ENCODE measurements at regions not wholly inside any gene's neighbourhood (a gene's known extent, or its start where the extent isn't known, plus 50 kb on each side); places are given as distances from the start of the nearest gene placed in this dataset.

DNA sequence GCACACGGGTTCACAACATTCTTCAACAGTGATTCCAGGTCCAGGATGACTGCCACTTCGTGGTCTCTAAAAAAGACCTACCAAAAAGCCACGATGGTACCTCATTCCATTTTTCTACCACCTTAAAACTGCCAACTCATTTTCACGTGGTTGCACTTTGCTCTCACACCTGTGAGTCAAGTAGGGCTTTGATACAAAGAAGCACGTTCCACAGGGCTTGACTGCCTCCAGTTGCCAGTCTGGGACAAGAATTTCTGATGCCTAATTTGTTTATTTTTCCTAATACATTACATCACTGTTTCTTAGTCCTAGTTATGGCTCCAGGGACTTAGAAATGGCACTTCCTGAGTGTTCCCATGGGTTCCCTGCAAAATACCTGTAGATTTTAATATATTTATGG, 911.6 kb upstream of the EEF2KMT start:
- no peak overlapping the region for H3K27ac ChIP-seq (ENCODE audit: low read depth in 2 of 2, low read length in 2 of 2)
- H3K4me3 ChIP-seq (ENCODE audit: low read length in 3 of 3), result no peak overlapping the region
- H3K27me3 ChIP-seq (ENCODE audit: control insufficient read depth, insufficient read depth, low read length), result no peaks in the 10 kb centered on the region
- TF ChIP-seq, protein P1, sequence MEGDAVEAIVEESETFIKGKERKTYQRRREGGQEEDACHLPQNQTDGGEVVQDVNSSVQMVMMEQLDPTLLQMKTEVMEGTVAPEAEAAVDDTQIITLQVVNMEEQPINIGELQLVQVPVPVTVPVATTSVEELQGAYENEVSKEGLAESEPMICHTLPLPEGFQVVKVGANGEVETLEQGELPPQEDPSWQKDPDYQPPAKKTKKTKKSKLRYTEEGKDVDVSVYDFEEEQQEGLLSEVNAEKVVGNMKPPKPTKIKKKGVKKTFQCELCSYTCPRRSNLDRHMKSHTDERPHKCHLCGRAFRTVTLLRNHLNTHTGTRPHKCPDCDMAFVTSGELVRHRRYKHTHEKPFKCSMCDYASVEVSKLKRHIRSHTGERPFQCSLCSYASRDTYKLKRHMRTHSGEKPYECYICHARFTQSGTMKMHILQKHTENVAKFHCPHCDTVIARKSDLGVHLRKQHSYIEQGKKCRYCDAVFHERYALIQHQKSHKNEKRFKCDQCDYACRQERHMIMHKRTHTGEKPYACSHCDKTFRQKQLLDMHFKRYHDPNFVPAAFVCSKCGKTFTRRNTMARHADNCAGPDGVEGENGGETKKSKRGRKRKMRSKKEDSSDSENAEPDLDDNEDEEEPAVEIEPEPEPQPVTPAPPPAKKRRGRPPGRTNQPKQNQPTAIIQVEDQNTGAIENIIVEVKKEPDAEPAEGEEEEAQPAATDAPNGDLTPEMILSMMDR (IDR thresholded peaks at IDR 0.05; ENCODE audit: borderline replicate concordance, extremely low read depth, insufficient read depth), result no peak
- H3K9ac ChIP-seq (ENCODE audit: low read length in 3 of 3), result no peak overlapping the region
- H3K4me1 ChIP-seq (ENCODE audit: control insufficient read depth in 2 of 3, insufficient read depth in 2 of 3, low read depth in 1 of 3, low read length in 3 of 3), result no peaks in the 10 kb centered on the region
- intact Hi-C loops (cut with DNase I), result no loop called here
- H3K36me3 ChIP-seq (ENCODE audit: control insufficient read depth in 2 of 3, insufficient read depth in 3 of 3, low read length in 3 of 3), result no peaks in the 10 kb centered on the region
- peaks cover 0 to 2% (median 0%) of the 10 kb centered on the region in 3 donors for H3K9me3 ChIP-seq (ENCODE audit: control insufficient read depth in 2 of 3, insufficient read depth in 1 of 3, low read length in 3 of 3)
- FAIRE-seq, result no peak
- DNase-seq, result no peak

GRCh38 chr16:6008670-6009069, 911.1 kb upstream of the EEF2KMT start:
- Histone ChIP-seq H3K4me3 (ENCODE audit: low read length in 3 of 3) (no peak overlapping the region), H3K9me3 (ENCODE audit: control insufficient read depth in 2 of 3, insufficient read depth in 1 of 3, low read length in 3 of 3) (peaks cover 0 to 2% (median 0%) of the 10 kb centered on the region in 3 donors), H3K27ac (ENCODE audit: low read depth in 2 of 2, low read length in 2 of 2) (no peak overlapping the region), H3K36me3 (ENCODE audit: control insufficient read depth in 2 of 3, insufficient read depth in 3 of 3, low read length in 3 of 3) (no peaks in the 10 kb centered on the region), H3K9ac (ENCODE audit: low read length in 3 of 3) (no peak overlapping the region), H3K4me1 (ENCODE audit: control insufficient read depth in 2 of 3, insufficient read depth in 2 of 3, low read depth in 1 of 3, low read length in 3 of 3) (no peaks in the 10 kb centered on the region), H3K27me3 (ENCODE audit: control insufficient read depth, insufficient read depth, low read length) (no peaks in the 10 kb centered on the region)
- TF ChIP-seq, protein P1 (IDR thresholded peaks at IDR 0.05; ENCODE audit: borderline replicate concordance, extremely low read depth, insufficient read depth), result no peak
- FAIRE-seq (no peak), DNase-seq (no peak)
- intact Hi-C loops (cut with DNase I), result no loop called here

DNA sequence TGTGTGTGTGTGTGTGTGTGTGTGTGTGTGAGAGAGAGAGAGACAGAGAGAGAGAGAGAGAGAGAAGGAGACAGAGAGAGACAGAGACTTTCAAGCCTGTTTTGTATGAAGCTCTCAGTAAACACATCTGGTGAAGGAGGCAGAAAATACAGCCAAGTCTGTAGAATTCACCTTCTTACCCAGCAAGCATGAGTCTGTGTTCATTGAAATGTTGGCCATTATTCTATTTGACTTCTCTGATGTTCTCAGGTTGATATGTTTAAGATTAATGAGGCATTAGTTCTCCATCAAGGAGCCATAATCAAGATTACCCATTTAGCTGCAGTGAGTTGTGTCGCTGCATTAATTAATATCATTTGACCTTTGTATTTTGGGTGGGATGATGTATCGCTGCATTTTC, 895.8 kb upstream of the EEF2KMT start:
- H3K4me3 ChIP-seq (ENCODE audit: low read length in 3 of 3), result no peak overlapping the region
- FAIRE-seq, result no peak
- H3K4me1 ChIP-seq (ENCODE audit: control insufficient read depth in 2 of 3, insufficient read depth in 2 of 3, low read depth in 1 of 3, low read length in 3 of 3), result no peaks in the 10 kb centered on the region
- TF ChIP-seq, protein P1 (IDR thresholded peaks at IDR 0.05; ENCODE audit: borderline replicate concordance, extremely low read depth, insufficient read depth), result no peak
- H3K27me3 ChIP-seq (ENCODE audit: control insufficient read depth, insufficient read depth, low read length), result no peaks in the 10 kb centered on the region
- peaks cover 0 to 2% (median 0%) of the 10 kb centered on the region in 3 donors for H3K9me3 ChIP-seq (ENCODE audit: control insufficient read depth in 2 of 3, insufficient read depth in 1 of 3, low read length in 3 of 3)
- H3K27ac ChIP-seq (ENCODE audit: low read depth in 2 of 2, low read length in 2 of 2), result no peak overlapping the region
- no peaks in the 10 kb centered on the region for H3K36me3 ChIP-seq (ENCODE audit: control insufficient read depth in 2 of 3, insufficient read depth in 3 of 3, low read length in 3 of 3)
- no peak overlapping the region for H3K9ac ChIP-seq (ENCODE audit: low read length in 3 of 3)
- intact Hi-C loops (cut with DNase I), result no loop called here
- DNase-seq, result no peak

- Histone ChIP-seq H3K36me3 (ENCODE audit: control insufficient read depth in 2 of 3, insufficient read depth in 3 of 3, low read length in 3 of 3) (no peaks in the 10 kb centered on the region), H3K27me3 (ENCODE audit: control insufficient read depth, insufficient read depth, low read length) (no peaks in the 10 kb centered on the region), H3K27ac (ENCODE audit: low read depth in 2 of 2, low read length in 2 of 2) (no peak overlapping the region), H3K4me1 (ENCODE audit: control insufficient read depth in 2 of 3, insufficient read depth in 2 of 3, low read depth in 1 of 3, low read length in 3 of 3) (no peaks in the 10 kb centered on the region), H3K4me3 (ENCODE audit: low read length in 3 of 3) (no peak overlapping the region), H3K9ac (ENCODE audit: low read length in 3 of 3) (no peak overlapping the region), H3K9me3 (ENCODE audit: control insufficient read depth in 2 of 3, insufficient read depth in 1 of 3, low read length in 3 of 3) (no peaks in the 10 kb centered on the region)
- FAIRE-seq, result no peak
- intact Hi-C loops (cut with DNase I), result no loop called here
- DNase-seq, result no peak
- TF ChIP-seq, protein P1 (IDR thresholded peaks at IDR 0.05; ENCODE audit: borderline replicate concordance, extremely low read depth, insufficient read depth), result no peak
Observed at GRCh38 chr16:5982979-5983378, 885.4 kb upstream of the EEF2KMT start.
